ENCODE measurements at regions not wholly inside any gene's neighbourhood (a gene's known extent, or its start where the extent isn't known, plus 50 kb on each side); places are given as distances from the start of the nearest gene placed in this dataset.

GRCh38 chr3:126257984-126258383 is 77.6 kb upstream of the ALDH1L1 start:
- no peaks in the 10 kb centered on the region for H3K9me3 ChIP-seq (ENCODE audit: control insufficient read depth, low read length)
- H3K4me3 ChIP-seq (ENCODE audit: low read length), result no peak overlapping the region
- Mint-ChIP-seq H3K36me3 (ENCODE audit: low read depth) (no peaks in the 10 kb centered on the region), H3K27ac (no peak overlapping the region), H3K4me1 (peaks cover 3% of the 10 kb centered on the region), H3K27me3 (ENCODE audit: insufficient read depth) (peaks cover 10% of the 10 kb centered on the region), H3K9me3 (peaks cover 3% of the 10 kb centered on the region), H3K4me3 (no peak overlapping the region)
- 90 to 100% methylated on average over 1 to 3 of the region's 3 CpGs for WGBS, 2 experiments (ENCODE audit: insufficient coverage in 1 of 2, insufficient read length in 1 of 2)
- no peaks in the 10 kb centered on the region for H3K27me3 ChIP-seq (ENCODE audit: control insufficient read depth, insufficient read depth, low read length, poor library complexity, severe bottlenecking)
- no peak for TF ChIP-seq CTCF (conservative IDR thresholded peaks at IDR 0.05)
- H3K36me3 ChIP-seq (ENCODE audit: control insufficient read depth, insufficient read depth, low read length), result no peaks in the 10 kb centered on the region
- no peak overlapping the region for H3K27ac ChIP-seq (ENCODE audit: low read depth, low read length)
- H3K4me1 ChIP-seq (ENCODE audit: control insufficient read depth, insufficient read depth, low read length), result no peaks in the 10 kb centered on the region
- no peak overlapping the region for H3K9ac ChIP-seq (ENCODE audit: extremely low read depth, low read length, poor library complexity, severe bottlenecking)
- DNase-seq, result no peak

GRCh38 chr3:126257174-126257573 is 76.8 kb upstream of the ALDH1L1 start:
- no peak overlapping the region for H3K27ac ChIP-seq (ENCODE audit: low read depth, low read length)
- Mint-ChIP-seq H3K9me3 (peaks cover 3% of the 10 kb centered on the region), H3K4me1 (peaks cover 3% of the 10 kb centered on the region), H3K4me3 (no peak overlapping the region), H3K36me3 (ENCODE audit: low read depth) (no peaks in the 10 kb centered on the region), H3K27ac (no peak overlapping the region), H3K27me3 (ENCODE audit: insufficient read depth) (peaks cover 10% of the 10 kb centered on the region)
- H3K27me3 ChIP-seq (ENCODE audit: control insufficient read depth, insufficient read depth, low read length, poor library complexity, severe bottlenecking), result no peaks in the 10 kb centered on the region
- H3K4me3 ChIP-seq (ENCODE audit: low read length), result no peak overlapping the region
- WGBS, 2 experiments (ENCODE audit: insufficient coverage in 1 of 2, insufficient read length in 1 of 2), result 91 to 92% methylated on average over 11 of the region's 11 CpGs
- no peak overlapping the region for H3K9ac ChIP-seq (ENCODE audit: extremely low read depth, low read length, poor library complexity, severe bottlenecking)
- no peaks in the 10 kb centered on the region for H3K9me3 ChIP-seq (ENCODE audit: control insufficient read depth, low read length)
- TF ChIP-seq CTCF (conservative IDR thresholded peaks at IDR 0.05), result no peak
- DNase-seq, result no peak
- no peaks in the 10 kb centered on the region for H3K36me3 ChIP-seq (ENCODE audit: control insufficient read depth, insufficient read depth, low read length)
- no peaks in the 10 kb centered on the region for H3K4me1 ChIP-seq (ENCODE audit: control insufficient read depth, insufficient read depth, low read length)

GRCh38 chr3:126256251-126256650 is 75.9 kb upstream of the ALDH1L1 start:
- WGBS, 2 experiments (ENCODE audit: insufficient coverage in 1 of 2, insufficient read length in 1 of 2), result 91% methylated on average over 7 of the region's 7 CpGs; no CpG with 5 or more reads in 1 of the 2 experiments
- no peak overlapping the region for H3K27ac Mint-ChIP-seq

More at GRCh38 chr3:126256251-126256650, 75.9 kb upstream of the ALDH1L1 start:
- no peaks in the 10 kb centered on the region for H3K4me1 ChIP-seq (ENCODE audit: control insufficient read depth, insufficient read depth, low read length)
- Mint-ChIP-seq H3K4me3 (no peak overlapping the region), H3K36me3 (ENCODE audit: low read depth) (no peaks in the 10 kb centered on the region), H3K9me3 (no peaks in the 10 kb centered on the region), H3K27me3 (ENCODE audit: insufficient read depth) (peaks cover 8% of the 10 kb centered on the region), H3K4me1 (peaks cover 3% of the 10 kb centered on the region)
- H3K9ac ChIP-seq (ENCODE audit: extremely low read depth, low read length, poor library complexity, severe bottlenecking), result no peak overlapping the region
- H3K27ac ChIP-seq (ENCODE audit: low read depth, low read length), result no peak overlapping the region
- H3K9me3 ChIP-seq (ENCODE audit: control insufficient read depth, low read length), result no peaks in the 10 kb centered on the region
- no peak for DNase-seq
- TF ChIP-seq CTCF (conservative IDR thresholded peaks at IDR 0.05), result no peak
- H3K27me3 ChIP-seq (ENCODE audit: control insufficient read depth, insufficient read depth, low read length, poor library complexity, severe bottlenecking), result no peaks in the 10 kb centered on the region
- H3K4me3 ChIP-seq (ENCODE audit: low read length), result no peak overlapping the region
- no peaks in the 10 kb centered on the region for H3K36me3 ChIP-seq (ENCODE audit: control insufficient read depth, insufficient read depth, low read length)
